Ishikawa (cell line): ENCODE measurements at regions not wholly inside any gene's neighbourhood (a gene's known extent, or its start where the extent isn't known, plus 50 kb on each side); places are given as distances from the start of the nearest gene placed in this dataset.

Experiments used
- CEBPB ChIP-seq: IDR thresholded peaks from 2 replicates; pipeline ENCODE4 v1.6.1; 2012
- CREB1 ChIP-seq: IDR thresholded peaks from 2 replicates; pipeline ENCODE4 v1.6.1; 2012; ENCODE audit warnings: low read depth
- EGR1 ChIP-seq: IDR thresholded peaks from 2 replicates; pipeline ENCODE4 v1.6.1; 2012
- EP300 ChIP-seq: IDR thresholded peaks from 2 replicates; pipeline ENCODE4 v1.6.1; 2012; ENCODE audit warnings: borderline replicate concordance
- FOXM1 ChIP-seq: IDR thresholded peaks from 2 replicates; pipeline ENCODE4 v1.6.1; 2012; ENCODE audit warnings: low read depth, borderline replicate concordance
- MAX ChIP-seq: IDR thresholded peaks from 2 replicates; pipeline ENCODE4 v1.6.1; 2012
- NFIC ChIP-seq: IDR thresholded peaks from 2 replicates; pipeline ENCODE4 v1.6.1; 2012
- RAD21 ChIP-seq: IDR thresholded peaks from 2 replicates; pipeline ENCODE4 v1.6.1; 2012; ENCODE audit warnings: low read depth
- REST ChIP-seq: IDR thresholded peaks from 2 replicates; pipeline ENCODE4 v1.6.1; 2012; ENCODE audit warnings: low read depth, mild to moderate bottlenecking
- TCF12 ChIP-seq: IDR thresholded peaks from 2 replicates; pipeline ENCODE4 v1.6.1; 2012; ENCODE audit warnings: low read depth
- TEAD4 ChIP-seq: IDR thresholded peaks from 2 replicates; pipeline ENCODE4 v1.6.1; 2012
- USF1 ChIP-seq: IDR thresholded peaks from 2 replicates; pipeline ENCODE4 v1.6.1; 2012
- YY1 ChIP-seq: IDR thresholded peaks from 2 replicates; pipeline ENCODE4 v1.6.1; 2012; ENCODE audit warnings: low read depth
- ZBTB7A ChIP-seq: IDR thresholded peaks from 2 replicates; pipeline ENCODE4 v1.6.1; 2012; ENCODE audit warnings: low read depth

GRCh38 chr5:2306711-2307110 is 424.0 kb upstream of the IRX4 start:
- TF ChIP-seq CEBPB, result no peak
- no peak for TF ChIP-seq MAX
- no peak for TF ChIP-seq EP300
- TF ChIP-seq REST, result no peak
- no peak for TF ChIP-seq EGR1
- no peak for TF ChIP-seq ZBTB7A
- TF ChIP-seq YY1, result no peak
- TF ChIP-seq RAD21, result no peak
- no peak for TF ChIP-seq USF1
- TF ChIP-seq FOXM1, result no peak
- no peak for TF ChIP-seq TCF12
- TF ChIP-seq CREB1, result no peak
- TF ChIP-seq TEAD4, result no peak
- no peak for TF ChIP-seq NFIC
